OCI-LY3 (cell line): ENCODE measurements at regions not wholly inside any gene's neighbourhood (a gene's known extent, or its start where the extent isn't known, plus 50 kb on each side); places are given as distances from the start of the nearest gene placed in this dataset.

Experiments
- EZH2phosphoT487 ChIP-seq: fragments of 200-600 bp; shearing (Covaris generic); IDR thresholded peaks from 2 replicates; pipeline ENCODE4 v1.6.1; 2018; ENCODE audit warnings: antibody characterized with exemption, mixed run types, low read depth
- TF ChIP-seq, protein P1 (sequence below): fragments of 200-600, 300-600 bp; sonication (generic); IDR thresholded peaks from 2 replicates; pipeline ENCODE4 v1.5.1; 2014; ENCODE audit warnings: antibody characterized with exemption, low read length, low read depth

DNA sequence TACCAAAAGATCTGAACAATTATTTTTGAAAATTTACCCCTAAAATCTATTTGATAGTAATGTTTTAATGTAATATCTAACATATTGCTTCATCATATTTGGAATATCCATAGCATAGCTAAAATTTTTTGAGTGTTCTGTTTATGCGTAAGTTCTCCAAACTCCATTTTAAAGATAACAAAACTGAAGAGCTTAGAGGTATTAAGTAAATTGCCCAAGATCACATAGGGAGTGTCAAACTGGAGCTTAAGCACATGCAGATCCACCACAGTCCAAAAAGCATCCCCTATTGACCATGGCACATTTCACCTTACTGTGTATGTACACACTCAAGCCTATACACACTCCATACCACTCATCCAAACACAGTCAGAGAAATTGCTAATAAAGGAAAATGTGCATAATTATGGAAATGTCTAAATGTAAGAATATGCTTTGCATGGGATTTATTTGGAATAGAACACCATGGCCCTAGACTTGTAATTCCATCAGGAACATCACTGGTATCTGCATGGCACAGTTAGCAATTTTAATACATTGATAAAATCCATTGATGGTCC is 85.2 kb upstream of the TGFBR2 start:
- TF ChIP-seq, protein P1, sequence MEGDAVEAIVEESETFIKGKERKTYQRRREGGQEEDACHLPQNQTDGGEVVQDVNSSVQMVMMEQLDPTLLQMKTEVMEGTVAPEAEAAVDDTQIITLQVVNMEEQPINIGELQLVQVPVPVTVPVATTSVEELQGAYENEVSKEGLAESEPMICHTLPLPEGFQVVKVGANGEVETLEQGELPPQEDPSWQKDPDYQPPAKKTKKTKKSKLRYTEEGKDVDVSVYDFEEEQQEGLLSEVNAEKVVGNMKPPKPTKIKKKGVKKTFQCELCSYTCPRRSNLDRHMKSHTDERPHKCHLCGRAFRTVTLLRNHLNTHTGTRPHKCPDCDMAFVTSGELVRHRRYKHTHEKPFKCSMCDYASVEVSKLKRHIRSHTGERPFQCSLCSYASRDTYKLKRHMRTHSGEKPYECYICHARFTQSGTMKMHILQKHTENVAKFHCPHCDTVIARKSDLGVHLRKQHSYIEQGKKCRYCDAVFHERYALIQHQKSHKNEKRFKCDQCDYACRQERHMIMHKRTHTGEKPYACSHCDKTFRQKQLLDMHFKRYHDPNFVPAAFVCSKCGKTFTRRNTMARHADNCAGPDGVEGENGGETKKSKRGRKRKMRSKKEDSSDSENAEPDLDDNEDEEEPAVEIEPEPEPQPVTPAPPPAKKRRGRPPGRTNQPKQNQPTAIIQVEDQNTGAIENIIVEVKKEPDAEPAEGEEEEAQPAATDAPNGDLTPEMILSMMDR, result no peak
- no peak for TF ChIP-seq EZH2phosphoT487
